SJSA1 (cell line): ENCODE measurements at regions not wholly inside any gene's neighbourhood (a gene's known extent, or its start where the extent isn't known, plus 50 kb on each side); places are given as distances from the start of the nearest gene placed in this dataset.

Experiments used
- DNase-seq, 2 experiments: peaks; one replicate each; pipeline ENCODE4 v3.0.0-alpha.2; 2015 to 2020; ENCODE audit warnings: low spot score in 2 of 2, low read depth in 1 of 2
- H3K27ac ChIP-seq: fragments of 250-450 bp; sonication (Bioruptor Pico); 2 replicates; pipeline ENCODE4 v1.5.1; 2020; ENCODE audit warnings: mild to moderate bottlenecking, moderate library complexity
- H3K27me3 ChIP-seq: fragments of 250-450 bp; sonication (Bioruptor Pico); replicated peaks from 2 replicates; pipeline ENCODE4 v1.5.1; 2020; ENCODE audit warnings: mild to moderate bottlenecking, moderate library complexity
- H3K36me3 ChIP-seq: fragments of 250-450 bp; sonication (Bioruptor Pico); 2 replicates; pipeline ENCODE4 v1.5.1; 2020; ENCODE audit warnings: mild to moderate bottlenecking
- H3K4me1 ChIP-seq: fragments of 250-450 bp; sonication (Bioruptor Pico); replicated peaks from 2 replicates; pipeline ENCODE4 v1.6.1; 2021; ENCODE audit warnings: mild to moderate bottlenecking
- H3K4me3 ChIP-seq: fragments of 250-450 bp; sonication (Bioruptor Pico); 2 replicates; pipeline ENCODE4 v1.5.1; 2020; ENCODE audit warnings: mild to moderate bottlenecking
- H3K9me3 ChIP-seq: fragments of 250-450 bp; sonication (Bioruptor Pico); replicated peaks from 2 replicates; pipeline ENCODE4 v1.5.1; 2020; ENCODE audit warnings: mild to moderate bottlenecking

DNA sequence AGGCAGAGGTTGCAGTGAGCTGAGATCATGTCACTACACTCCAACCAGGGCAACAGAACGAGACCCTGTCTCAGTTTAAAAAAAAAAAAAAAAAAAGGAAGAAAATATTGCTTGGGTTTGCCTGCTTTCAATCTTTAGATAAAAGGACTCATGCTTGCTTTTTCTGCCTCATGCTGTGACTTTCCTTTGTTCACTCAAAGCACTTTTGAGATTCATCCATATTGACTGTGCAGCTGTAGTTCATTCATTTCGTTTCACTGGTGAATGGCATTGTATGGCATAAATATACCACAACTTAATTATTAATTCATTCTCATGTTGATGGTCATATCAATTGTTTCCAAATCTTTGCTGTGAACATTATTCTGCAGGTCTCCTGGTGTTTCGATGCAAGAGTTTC is 97.6 kb upstream of the NFE2L3 start:
- Histone ChIP-seq H3K4me3 (no peak overlapping the region), H3K36me3 (no peaks in the 10 kb centered on the region), H3K4me1 (no peaks in the 10 kb centered on the region), H3K27me3 (peaks cover 11% of the 10 kb centered on the region; the same call in 1 of the 2 replicates), H3K9me3 (no peaks in the 10 kb centered on the region), H3K27ac (no peak overlapping the region)
- no peak for DNase-seq

DNA sequence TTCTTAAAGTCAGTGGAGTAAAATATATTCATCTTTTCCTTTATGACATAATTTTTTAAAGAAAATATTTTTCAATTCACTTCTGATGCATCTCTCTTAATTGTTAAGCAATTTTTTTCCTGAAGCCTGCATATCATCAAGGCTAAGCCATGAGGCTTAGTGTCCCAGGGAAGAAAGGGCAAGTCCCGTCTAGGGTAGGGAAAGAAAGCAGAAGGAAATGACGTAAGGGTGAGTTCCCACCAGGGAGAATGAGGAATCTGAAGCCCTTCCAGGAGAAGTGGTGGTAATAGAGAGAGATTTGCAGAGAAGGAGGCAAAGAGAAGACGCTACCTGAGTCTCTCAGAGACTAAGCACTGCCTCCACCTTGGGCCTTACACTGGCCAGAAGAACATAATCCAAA is 96.8 kb upstream of the NFE2L3 start:
- no peaks in the 10 kb centered on the region for H3K9me3 ChIP-seq
- H3K27me3 ChIP-seq = peaks cover 11% of the 10 kb centered on the region; the same call in 1 of the 2 replicates
- no peaks in the 10 kb centered on the region for H3K36me3 ChIP-seq
- no peak overlapping the region for H3K4me3 ChIP-seq
- no peak for DNase-seq
- no peak overlapping the region for H3K27ac ChIP-seq
- H3K4me1 ChIP-seq = no peaks in the 10 kb centered on the region

DNA sequence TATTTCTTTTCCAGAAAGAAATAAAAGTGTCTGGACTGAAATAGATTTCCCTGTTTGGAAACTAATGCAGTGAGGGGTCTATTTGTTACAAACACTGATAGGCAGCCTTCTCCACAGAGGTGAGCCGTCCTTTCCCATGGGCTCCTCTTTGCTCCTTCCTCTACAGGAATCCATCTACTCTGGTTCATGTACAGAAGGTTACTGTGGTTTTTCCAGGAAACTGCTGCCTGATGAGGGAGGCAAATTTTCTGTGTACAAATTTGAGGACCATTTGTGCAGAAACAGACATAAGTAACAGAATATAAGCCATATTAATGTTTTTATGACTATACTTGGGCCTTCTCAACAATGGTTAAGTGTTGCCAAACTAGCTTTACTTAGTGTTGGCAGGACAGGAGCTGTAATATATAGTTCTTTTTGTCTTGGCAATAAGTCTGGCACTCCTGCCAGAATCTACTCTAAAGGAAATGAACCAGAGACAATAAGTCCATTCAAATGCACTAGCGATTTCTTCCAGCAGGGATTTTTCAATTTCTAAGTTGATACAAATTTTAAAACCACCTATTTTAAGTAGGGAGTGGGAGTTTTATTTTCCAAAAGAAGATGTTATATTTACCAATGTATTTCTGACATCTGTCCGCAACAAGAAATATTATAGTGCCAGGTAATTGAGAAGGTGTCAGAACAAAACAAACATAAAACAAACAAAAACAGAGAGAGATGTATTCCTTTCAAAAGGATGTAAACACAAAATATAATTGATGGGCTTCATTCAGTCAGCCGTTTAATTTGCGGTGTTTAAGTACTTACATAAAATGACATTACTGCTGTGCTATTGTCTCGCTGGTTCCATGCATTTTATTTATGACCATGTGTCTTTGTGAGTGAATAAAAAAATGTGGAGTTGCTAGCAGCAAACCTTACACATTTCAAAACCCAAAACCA is 91.0 kb upstream of the NFE2L3 start:
- H3K27me3 ChIP-seq = peaks cover 11% of the 10 kb centered on the region
- no peak for DNase-seq
- H3K36me3 ChIP-seq = no peaks in the 10 kb centered on the region

DNA sequence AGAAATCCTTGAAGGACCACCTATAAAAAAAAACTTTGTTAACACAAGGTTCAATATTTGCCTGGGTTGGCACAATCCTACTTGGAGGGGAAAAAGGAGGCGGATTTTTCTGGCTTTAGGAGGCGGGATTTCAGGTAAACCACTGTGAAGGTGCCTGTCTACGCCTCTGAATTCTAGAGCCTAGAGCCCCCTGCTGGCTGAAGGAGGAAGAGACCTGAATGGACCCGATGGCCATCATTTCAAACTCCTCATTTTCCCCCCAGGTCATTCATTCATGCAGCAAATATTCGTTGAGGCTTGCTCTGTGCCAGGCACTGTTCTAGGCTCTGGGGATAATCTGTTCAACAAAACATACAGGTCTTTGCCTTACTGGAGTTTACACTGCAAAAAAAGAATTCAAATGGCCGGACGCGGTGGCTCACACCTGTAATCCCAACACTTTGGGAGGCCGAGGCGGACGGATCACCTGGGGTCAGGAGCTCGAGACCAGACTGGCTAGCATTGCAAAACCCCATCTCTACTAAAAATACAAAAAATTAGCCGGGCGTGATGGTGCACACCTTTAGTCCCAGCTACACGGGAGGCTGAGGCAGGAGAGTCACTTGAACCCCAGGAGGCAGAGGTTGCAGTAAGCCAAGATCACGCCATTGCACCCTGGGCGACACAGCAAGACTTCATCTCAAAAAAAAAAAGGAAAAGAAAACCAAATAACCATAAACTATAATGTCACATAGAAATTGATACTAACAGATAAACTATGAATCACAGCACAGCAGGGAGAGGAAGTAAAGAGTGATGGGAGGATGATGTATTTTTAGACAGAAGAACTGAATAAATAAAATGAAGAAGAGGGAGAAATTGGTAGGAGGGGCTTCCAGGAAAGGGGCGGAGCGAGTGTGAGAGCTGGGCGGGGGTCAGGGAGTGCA is 90.1 kb upstream of the NFE2L3 start:
- peak; percentile 25 to 56 for DNase-seq
- Histone ChIP-seq H3K4me1 (no peaks in the 10 kb centered on the region), H3K9me3 (no peaks in the 10 kb centered on the region), H3K27me3 (peaks cover 9% of the 10 kb centered on the region), H3K27ac (no peak overlapping the region), H3K4me3 (no peak overlapping the region), H3K36me3 (no peaks in the 10 kb centered on the region)

More for the DNA sequence above, 91.0 kb upstream of the NFE2L3 start:
- H3K4me1 ChIP-seq = no peaks in the 10 kb centered on the region
- H3K9me3 ChIP-seq = no peaks in the 10 kb centered on the region
- H3K4me3 ChIP-seq = no peak overlapping the region
- no peak overlapping the region for H3K27ac ChIP-seq

DNA sequence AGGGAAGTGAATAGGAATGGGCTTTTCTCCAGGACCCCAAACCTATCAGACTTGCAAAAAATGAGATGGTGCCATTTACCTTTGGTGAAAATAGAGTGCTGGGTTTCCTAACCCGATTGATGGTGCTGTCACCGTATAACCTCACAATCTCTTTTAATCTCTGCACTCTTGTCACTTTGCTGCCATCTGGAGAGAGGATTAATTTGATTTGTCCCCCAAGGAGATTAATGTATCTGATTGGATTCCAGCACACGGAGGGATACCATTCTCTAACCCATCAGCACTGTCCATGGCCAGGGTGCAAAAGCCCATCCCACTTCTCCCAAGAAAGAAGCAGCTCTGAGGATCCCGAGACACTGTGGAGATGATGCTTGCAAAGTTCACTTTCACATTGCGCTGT is 86.3 kb upstream of the NFE2L3 start:
- H3K36me3 ChIP-seq = no peaks in the 10 kb centered on the region
- no peak for DNase-seq
- H3K9me3 ChIP-seq = no peaks in the 10 kb centered on the region; the same call in 1 of the 2 replicates

DNA sequence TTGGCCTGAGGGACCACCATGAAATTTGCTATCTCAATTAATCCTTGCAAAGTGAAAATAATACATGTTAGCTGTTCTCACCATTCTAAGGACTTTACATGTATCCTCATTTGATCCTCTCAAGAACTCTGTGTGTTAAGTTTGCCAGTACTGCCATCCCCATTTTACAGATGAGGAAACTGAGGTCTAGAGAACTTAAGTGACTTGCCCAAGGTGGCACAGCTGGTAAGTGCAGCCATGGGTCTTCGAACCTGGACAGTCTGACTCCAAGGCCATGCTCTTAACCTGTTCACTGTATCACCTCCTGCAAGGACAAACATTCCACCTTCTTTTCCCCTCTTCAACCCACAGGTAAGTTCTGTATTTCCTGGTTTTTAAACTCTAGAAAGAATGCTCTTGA is 85.3 kb upstream of the NFE2L3 start:
- Histone ChIP-seq H3K4me1 (no peaks in the 10 kb centered on the region), H3K36me3 (no peaks in the 10 kb centered on the region), H3K27ac (no peak overlapping the region), H3K27me3 (peaks cover 10% of the 10 kb centered on the region; the same call in 1 of the 2 replicates), H3K4me3 (no peak overlapping the region), H3K9me3 (no peaks in the 10 kb centered on the region; the same call in 1 of the 2 replicates)
- no peak for DNase-seq

More for the DNA sequence above, 86.3 kb upstream of the NFE2L3 start:
- no peaks in the 10 kb centered on the region for H3K4me1 ChIP-seq
- no peak overlapping the region for H3K27ac ChIP-seq
- no peak overlapping the region for H3K4me3 ChIP-seq
- peaks cover 18% of the 10 kb centered on the region for H3K27me3 ChIP-seq

DNA sequence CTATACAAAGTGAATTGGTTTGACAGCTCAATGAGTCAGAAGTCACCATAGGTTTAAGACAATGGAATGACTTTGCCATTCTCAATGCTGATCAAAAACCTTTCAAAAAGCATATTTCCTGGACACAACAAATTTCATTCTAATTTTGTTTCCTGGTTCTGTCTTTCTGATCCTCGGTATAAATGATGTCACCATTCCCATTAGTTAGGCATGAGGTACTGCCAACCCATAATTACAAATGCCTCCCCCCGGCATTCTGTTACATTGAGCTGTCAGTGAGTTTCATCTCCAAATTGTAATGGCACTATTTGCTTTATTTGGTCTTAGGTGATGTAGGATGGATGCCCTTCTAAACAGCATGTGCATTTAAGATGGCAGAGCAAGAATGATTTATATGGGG is 81.7 kb upstream of the NFE2L3 start:
- Histone ChIP-seq H3K4me1 (no peaks in the 10 kb centered on the region), H3K4me3 (no peak overlapping the region), H3K36me3 (no peaks in the 10 kb centered on the region), H3K27ac (no peak overlapping the region), H3K9me3 (no peaks in the 10 kb centered on the region; the same call in 1 of the 2 replicates), H3K27me3 (peaks cover 10% of the 10 kb centered on the region; the same call in 1 of the 2 replicates)
- no peak for DNase-seq

DNA sequence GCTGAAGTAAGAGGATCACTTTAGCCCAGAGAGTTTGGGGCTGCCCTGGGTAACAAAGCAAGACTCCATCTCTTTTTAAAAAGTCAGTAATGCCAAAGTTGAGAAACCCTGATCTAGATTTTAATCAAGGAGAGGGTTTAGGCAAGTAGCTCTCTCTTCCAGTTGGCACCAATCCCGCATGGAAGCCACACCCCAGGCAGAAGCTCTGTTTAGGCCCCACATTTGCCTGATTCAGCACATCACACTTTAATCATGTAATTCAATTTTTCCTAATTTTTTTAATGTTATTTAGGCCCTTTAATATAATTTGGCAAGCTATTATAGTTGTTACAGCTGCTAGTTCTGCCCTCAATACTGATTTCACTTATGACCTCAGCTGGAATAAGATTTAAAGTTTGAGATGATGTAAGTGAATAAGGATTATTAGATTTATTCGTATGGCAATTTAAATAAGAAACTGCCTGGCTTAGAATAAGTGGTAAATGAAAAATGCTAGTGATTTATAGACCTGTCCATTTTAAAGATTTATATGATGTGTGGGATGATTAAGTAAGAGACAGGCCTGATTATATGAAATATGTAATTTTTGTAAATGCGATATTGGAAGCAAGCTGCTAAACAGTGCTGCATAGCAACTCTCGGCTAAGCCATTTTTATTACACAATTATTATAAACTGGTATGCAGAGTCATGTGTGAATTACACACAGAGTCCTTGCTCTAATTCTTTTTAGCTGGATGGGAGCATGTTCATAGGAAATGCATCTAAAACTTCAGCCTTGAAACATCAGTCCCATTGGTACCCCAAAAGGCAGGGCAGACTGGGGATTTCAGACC is 80.2 kb upstream of the NFE2L3 start:
- H3K27me3 ChIP-seq = peaks cover 10% of the 10 kb centered on the region; the same call in 1 of the 2 replicates
- no peak overlapping the region for H3K4me3 ChIP-seq
- no peaks in the 10 kb centered on the region; the same call in 1 of the 2 replicates for H3K9me3 ChIP-seq
- H3K27ac ChIP-seq = no peak overlapping the region
- no peaks in the 10 kb centered on the region for H3K4me1 ChIP-seq
- no peaks in the 10 kb centered on the region for H3K36me3 ChIP-seq
- DNase-seq = no peak

DNA sequence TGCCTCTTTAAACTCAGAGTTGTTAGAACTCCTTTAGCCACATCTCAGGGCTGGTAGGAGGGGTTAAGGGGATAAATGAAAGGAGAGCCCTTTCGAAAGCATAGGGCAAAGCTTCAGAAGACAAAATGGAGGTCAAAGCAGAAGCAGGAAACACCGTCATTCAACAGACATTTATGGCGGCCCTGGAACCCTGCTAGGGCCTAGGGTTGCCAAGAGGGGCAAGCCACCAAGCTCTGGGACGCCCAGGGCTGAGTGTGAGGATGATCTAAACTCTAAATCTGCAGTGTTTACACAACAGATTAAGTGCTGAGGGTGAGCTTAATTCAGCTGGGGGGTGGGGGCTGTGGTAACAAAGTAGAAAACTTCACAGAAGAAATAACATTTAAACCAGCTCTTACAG is 79.0 kb upstream of the NFE2L3 start:
- Histone ChIP-seq H3K4me1 (no peaks in the 10 kb centered on the region), H3K36me3 (no peaks in the 10 kb centered on the region), H3K4me3 (no peak overlapping the region), H3K27ac (no peak overlapping the region), H3K27me3 (peaks cover 10% of the 10 kb centered on the region; the same call in 1 of the 2 replicates), H3K9me3 (no peaks in the 10 kb centered on the region; the same call in 1 of the 2 replicates)
- no peak for DNase-seq

DNA sequence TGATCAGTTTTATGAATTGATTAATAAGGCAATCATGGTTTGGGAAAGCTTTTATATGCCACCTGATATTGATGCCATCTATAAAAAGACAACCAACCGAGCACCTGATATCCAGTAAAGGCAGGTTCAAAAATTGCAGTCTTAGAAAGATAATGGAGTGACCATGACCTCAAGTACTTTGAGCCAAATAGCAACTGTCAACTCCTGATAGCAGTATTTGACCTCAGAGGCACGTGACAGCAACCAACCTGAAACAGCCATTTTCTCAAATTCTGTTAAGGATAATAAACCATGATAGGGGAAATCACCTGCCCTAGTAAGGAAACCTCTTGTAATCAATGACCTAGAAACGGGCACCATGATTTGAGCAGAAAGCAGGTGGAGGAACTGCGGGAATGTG is 77.1 kb upstream of the NFE2L3 start:
- DNase-seq = no peak
- H3K36me3 ChIP-seq = no peaks in the 10 kb centered on the region
- no peaks in the 10 kb centered on the region for H3K4me1 ChIP-seq
- no peak overlapping the region for H3K27ac ChIP-seq
- H3K9me3 ChIP-seq = no peaks in the 10 kb centered on the region; the same call in 1 of the 2 replicates
- no peak overlapping the region for H3K4me3 ChIP-seq
- H3K27me3 ChIP-seq = peaks cover 12% of the 10 kb centered on the region

DNA sequence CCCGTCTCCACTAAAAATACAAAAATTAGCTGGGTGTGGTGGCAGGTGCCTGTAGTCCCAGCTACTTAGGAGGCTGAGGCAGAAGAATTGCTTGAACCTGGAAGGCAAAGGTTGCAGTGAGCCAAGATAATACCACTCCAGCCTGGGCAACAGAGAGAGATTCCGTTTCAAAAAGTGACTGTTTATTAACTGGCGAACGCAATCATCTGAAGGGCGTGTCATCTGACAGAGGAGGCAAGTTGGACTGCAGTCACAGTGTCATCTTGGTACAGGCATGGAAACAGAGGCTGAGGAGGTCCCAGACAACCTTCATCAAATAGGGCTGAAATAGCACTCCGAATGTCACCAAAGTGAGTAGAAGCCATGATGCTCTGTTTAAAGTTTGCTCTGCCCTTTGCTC is 75.3 kb upstream of the NFE2L3 start:
- no peaks in the 10 kb centered on the region for H3K9me3 ChIP-seq
- H3K4me1 ChIP-seq = no peaks in the 10 kb centered on the region
- H3K4me3 ChIP-seq = no peak overlapping the region
- no peak overlapping the region for H3K27ac ChIP-seq
- no peak for DNase-seq
- H3K27me3 ChIP-seq = peaks cover 16% of the 10 kb centered on the region
- no peaks in the 10 kb centered on the region for H3K36me3 ChIP-seq

DNA sequence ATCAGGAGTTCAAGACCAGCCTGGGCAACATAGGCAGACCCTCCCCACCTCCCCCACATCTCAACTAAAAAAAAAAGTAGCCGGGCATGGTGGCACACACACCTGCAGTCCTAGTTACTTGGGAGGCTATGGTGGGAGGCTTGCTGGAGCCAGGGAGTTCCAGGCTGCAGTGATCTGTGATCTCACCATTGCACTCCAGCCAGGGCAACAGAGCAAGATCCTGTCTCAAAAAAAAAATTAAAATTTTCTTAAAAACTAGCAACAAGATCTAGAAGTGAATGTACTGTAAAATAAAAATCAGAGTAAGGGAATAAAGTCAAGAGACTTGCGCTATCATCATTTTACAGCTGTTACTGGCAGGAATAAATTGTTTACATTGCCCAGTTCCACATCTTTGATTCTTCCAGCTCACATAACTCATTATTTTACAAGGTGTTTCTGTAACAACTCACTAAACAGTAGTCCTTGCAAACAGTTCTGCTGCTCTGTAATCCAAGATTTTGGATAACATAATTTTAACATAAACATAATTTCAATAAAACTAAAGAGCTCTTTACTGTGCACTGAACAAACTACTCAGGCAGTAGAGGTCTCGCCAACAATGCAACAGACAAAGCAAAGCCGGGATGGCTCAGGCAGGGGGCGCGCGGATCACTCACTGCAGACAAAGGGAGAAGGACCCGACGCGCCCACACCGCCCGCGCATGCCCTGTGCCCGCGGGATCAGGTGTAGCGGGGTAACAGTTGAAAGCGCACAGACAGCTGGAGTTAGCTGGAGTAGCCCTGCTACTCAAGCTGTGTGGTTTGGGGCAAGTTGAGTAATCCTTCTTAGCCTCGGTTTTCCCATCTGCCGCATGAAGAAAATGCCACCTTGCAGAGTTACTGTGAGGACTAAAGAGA is 73.3 kb upstream of the NFE2L3 start:
- Histone ChIP-seq H3K4me1 (no peaks in the 10 kb centered on the region), H3K36me3 (no peaks in the 10 kb centered on the region), H3K27ac (no peak overlapping the region), H3K27me3 (peaks cover 16% of the 10 kb centered on the region), H3K4me3 (no peak overlapping the region), H3K9me3 (no peaks in the 10 kb centered on the region)
- peak; percentile 33 to 61 for DNase-seq
